PFSK-1 (cell line): ENCODE measurements at regions not wholly inside any gene's neighbourhood (a gene's known extent, or its start where the extent isn't known, plus 50 kb on each side); places are given as distances from the start of the nearest gene placed in this dataset.

ENCODE experiments used
- POLR2AphosphoS5 ChIP-seq: IDR thresholded peaks from 2 replicates; pipeline ENCODE4 v1.6.1; 2012; ENCODE audit warnings: low read depth, mild to moderate bottlenecking, control low read depth, low read length, moderate library complexity
- SIN3A ChIP-seq: IDR thresholded peaks from 2 replicates; pipeline ENCODE4 v1.6.1; 2012; ENCODE audit warnings: mild to moderate bottlenecking, low read length, moderate library complexity, borderline replicate concordance; ENCODE audit not compliant: insufficient read depth
- TAF1 ChIP-seq: IDR thresholded peaks from 2 replicates; pipeline ENCODE4 v1.6.1; 2012; ENCODE audit warnings: low read length, control low read depth, borderline replicate concordance; ENCODE audit not compliant: insufficient read depth
- TF ChIP-seq, protein P1 (sequence below), 2 experiments: IDR thresholded peaks; 2 replicates each; pipeline versions ENCODE4 v1.6.1 to v1.8.0; 2011 to 2012; ENCODE audit warnings: low read depth in 2 of 2, low read length in 2 of 2, control low read depth in 1 of 2, inconsistent platforms in 1 of 2, mild to moderate bottlenecking in 1 of 2, moderate library complexity in 1 of 2; ENCODE audit not compliant: insufficient read depth in 1 of 2

DNA sequence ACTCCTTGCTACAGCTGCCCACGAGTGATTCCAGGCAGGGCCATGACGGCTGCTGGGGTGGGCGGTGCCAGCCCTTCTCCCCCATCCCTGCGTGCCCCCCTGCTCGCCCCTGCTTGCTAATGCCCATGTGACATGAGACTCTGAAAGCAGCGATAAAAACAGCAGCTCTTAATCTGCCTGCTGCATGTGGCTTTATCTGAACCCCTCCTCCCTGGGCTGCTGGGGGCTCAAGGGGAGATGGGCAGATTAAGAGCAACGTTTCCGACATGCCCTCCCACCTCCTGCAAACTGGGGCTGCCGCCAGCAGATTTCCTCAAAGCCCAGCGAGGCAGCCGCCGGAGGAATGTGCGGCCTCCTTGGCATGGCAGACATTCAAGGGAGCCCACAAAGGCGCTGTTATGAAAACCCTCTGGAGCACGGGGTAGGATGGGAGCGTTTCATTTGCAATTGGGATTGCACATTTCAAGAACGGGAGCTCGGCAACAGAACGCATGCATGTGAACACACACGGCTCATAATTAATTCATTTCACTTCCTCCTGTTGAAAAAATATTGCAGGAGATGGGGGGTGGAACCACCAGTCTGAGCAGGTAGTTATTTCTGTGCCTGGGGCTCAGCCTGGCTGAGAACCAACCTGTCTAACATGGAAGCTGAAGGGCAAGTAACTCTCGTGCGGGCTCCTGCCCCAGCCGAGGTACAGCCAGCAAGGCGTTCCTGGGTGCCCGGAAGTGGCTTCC is 504.2 kb upstream of the PROK2 start:
- TF ChIP-seq POLR2AphosphoS5 (no peak), TAF1 (no peak), SIN3A (no peak)
- TF ChIP-seq, protein P1, sequence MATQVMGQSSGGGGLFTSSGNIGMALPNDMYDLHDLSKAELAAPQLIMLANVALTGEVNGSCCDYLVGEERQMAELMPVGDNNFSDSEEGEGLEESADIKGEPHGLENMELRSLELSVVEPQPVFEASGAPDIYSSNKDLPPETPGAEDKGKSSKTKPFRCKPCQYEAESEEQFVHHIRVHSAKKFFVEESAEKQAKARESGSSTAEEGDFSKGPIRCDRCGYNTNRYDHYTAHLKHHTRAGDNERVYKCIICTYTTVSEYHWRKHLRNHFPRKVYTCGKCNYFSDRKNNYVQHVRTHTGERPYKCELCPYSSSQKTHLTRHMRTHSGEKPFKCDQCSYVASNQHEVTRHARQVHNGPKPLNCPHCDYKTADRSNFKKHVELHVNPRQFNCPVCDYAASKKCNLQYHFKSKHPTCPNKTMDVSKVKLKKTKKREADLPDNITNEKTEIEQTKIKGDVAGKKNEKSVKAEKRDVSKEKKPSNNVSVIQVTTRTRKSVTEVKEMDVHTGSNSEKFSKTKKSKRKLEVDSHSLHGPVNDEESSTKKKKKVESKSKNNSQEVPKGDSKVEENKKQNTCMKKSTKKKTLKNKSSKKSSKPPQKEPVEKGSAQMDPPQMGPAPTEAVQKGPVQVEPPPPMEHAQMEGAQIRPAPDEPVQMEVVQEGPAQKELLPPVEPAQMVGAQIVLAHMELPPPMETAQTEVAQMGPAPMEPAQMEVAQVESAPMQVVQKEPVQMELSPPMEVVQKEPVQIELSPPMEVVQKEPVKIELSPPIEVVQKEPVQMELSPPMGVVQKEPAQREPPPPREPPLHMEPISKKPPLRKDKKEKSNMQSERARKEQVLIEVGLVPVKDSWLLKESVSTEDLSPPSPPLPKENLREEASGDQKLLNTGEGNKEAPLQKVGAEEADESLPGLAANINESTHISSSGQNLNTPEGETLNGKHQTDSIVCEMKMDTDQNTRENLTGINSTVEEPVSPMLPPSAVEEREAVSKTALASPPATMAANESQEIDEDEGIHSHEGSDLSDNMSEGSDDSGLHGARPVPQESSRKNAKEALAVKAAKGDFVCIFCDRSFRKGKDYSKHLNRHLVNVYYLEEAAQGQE (IDR thresholded peaks at IDR 0.05; ENCODE audit: insufficient read depth in 1 of 2, low read depth in 2 of 2, low read length in 2 of 2) = no peak
